Umbilical cord (tissue), 1 donor: ENCODE measurements at regions not wholly inside any gene's neighbourhood (a gene's known extent, or its start where the extent isn't known, plus 50 kb on each side); places are given as distances from the start of the nearest gene placed in this dataset.
A peak's percentile ranks its signal among the peaks of the same experiment; 100 is the strongest.
"Not testable (repeated sequence)": the region's sequence is repeated elsewhere in the genome, so short reads cannot be mapped to it uniquely, and the experiment has no call there.

Source experiments
- DNase-seq: peaks from one replicate; pipeline ENCODE4 v3.0.0-alpha.2; 2015; ENCODE audit warnings: low spot score

GRCh38 chr13:90641884-90642283 lies 705.6 kb upstream of the MIR17HG start:
- no peak for DNase-seq

DNA sequence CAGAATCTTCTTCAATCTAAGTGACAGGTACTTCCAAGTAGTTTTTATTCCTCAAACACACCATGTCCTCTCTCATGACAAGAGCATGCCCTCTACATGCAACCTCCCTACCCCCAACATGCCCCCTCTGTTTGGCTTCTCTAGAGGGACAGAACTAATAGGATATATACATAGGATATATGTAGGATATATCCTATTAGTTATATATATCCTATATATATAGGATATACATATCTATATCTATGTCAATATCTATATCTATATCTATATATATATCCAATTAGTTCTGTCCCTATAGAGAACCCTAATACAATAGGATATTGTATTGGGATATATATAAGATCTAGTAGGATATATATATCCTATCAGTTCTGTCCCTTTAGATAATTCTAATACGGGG lies 701.9 kb upstream of the MIR17HG start:
- no peak for DNase-seq

DNA sequence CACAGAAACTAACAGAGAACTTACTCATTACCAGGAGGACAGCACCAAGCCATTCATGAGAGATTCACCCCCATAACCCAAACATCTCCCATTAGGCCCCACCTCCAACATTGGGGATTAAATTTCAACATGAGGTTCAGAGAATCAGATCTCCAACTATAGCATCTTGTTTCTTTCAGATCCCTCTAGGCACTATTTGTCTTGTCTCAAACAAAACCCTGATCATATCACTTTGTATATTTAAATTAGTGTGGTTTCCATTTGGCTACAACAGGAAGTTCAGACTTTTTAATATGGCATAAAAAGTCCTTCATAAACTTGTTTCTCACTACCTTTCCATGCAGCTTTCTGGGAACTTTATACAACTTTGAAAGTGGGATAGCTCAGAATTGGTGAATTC lies 699.0 kb upstream of the MIR17HG start:
- no peak for DNase-seq

DNA sequence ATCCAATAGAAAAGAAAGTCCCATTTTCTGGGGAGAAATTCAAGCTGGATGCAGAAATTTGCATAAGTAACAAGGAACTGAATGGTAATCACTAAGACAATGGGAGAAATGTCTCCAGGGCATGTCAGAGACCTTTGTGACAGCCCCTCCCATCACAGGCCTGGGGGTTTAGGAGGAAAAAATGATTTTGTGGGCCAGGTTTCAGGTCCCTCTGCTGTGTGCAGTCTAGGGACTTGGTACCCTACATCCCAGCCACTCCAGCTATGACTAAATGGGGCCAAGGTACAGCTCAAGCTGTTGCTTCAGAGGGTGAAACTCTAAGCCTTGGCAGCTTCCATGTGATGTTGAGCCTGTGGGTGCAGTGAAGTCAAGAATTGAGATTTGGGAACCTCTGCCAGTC lies 695.5 kb upstream of the MIR17HG start:
- DNase-seq: no peak

DNA sequence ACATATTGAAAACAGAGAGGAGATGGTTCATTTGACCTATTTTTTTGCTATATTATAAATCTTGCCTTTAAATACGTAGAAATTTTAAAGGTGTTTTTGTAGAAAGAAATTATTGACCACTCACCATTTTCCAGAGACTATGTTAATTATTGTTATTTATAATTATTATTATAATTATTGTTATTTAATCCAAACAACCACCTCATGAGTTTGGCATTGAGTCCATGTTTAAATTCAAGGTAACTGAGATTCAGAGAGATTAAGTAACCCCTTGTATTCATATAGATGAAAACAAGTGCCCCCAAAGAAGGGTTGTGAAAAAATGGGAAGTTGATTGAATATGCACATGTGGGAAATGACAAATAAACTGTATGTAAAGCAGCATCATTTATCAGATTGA lies 692.5 kb upstream of the MIR17HG start:
- DNase-seq: no peak

GRCh38 chr13:90664200-90664599 lies 683.3 kb upstream of the MIR17HG start:
- DNase-seq: not testable (repeated sequence)

DNA sequence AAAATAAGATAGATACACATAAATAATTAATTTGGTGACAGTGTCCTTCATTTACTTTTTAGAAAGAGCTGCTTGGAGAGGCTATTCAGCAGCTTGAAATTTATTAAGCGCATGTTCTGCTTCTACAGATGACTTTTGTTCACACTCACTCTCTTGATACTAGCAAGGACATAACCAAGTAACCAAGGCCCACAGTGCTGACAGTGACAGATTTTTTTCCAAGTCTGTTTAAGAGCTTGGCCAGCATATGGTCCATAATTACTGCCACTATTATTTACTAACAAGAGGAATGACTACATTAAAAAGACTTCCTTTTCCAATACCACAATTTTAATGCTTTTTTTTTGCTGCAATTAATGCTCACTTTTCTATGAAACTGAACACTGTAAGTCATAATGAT lies 673.7 kb upstream of the MIR17HG start:
- DNase-seq: no peak

DNA sequence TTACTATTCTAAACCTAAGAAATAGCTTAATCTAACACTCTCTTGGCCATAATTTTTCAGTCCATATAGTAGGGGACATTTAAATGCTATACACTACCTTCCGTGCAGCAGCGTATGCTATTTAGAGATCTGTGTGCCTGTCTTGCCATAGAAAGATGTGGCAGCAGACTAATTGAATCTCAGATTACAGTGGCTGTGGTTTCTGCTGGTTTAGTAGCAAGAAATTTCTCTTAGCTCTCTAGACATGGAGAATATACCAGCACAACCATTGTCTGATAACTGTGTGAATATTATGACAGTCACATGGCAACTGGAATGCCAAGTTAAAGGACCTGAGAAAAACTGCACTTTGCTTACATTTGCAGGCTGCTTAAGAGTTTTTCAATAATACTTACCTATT lies 672.4 kb upstream of the MIR17HG start:
- no peak for DNase-seq

DNA sequence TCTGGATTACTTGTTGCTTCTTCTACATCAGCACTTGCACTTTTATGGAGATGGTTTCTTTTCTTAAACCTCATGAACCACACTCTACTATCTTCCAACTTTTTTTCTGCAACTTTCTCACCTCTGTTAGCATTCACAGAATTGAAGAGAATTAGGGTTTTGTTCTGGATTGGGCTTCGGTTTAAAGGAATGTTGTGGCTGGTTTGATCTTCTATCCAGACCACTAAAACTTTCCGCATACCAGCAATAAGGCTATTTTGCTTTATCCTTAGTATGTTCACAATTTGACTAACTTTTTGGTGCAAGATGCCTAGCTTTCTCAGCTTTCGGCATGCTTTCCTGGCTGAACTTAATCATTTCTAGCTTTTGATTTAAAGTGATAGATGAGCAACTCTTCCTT lies 666.7 kb upstream of the MIR17HG start:
- DNase-seq: no peak

DNA sequence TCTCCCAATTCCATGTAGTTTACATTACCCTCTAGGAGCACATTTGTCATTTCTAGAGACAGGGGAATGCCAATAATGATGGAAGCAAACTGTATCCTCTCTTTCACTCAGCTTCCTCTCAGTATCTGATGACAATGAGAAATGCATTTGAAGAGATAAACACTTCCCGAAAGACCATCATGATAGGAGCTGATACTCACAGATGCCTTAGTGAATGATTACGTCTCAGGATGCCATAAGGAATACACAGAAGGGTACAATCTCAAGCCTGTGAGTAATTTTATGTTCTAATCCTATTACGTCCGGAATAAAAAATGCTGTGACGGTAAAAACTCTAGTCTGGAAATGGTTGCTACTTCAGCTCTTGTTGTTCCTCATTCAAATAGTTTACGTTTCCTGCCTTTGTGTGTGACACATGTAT lies 663.8 kb upstream of the MIR17HG start:
- DNase-seq: no peak

GRCh38 chr13:90686442-90686841 lies 661.0 kb upstream of the MIR17HG start:
- peak; percentile 5 for DNase-seq

DNA sequence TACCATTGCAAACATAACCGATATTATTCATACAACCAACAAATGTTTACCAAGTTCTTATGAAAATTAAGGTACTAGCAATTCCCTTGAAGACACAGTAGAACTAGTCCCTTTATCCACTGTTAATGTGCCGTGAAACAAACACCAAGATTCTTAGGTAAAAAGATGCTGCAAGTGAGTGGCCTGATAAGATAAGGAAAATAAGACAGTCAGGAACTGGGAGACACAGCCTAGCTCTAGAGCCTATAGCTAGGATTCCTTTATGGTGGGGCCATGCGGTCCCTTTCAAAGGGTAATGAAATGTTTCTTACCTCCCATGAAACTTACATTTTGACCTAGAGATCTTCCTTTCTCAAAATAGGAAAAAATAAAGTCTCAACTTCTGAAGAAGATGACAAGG lies 658.4 kb upstream of the MIR17HG start:
- DNase-seq: no peak

GRCh38 chr13:90690458-90691080 lies 656.9 kb upstream of the MIR17HG start:
- DNase-seq: peak; percentile 55

DNA sequence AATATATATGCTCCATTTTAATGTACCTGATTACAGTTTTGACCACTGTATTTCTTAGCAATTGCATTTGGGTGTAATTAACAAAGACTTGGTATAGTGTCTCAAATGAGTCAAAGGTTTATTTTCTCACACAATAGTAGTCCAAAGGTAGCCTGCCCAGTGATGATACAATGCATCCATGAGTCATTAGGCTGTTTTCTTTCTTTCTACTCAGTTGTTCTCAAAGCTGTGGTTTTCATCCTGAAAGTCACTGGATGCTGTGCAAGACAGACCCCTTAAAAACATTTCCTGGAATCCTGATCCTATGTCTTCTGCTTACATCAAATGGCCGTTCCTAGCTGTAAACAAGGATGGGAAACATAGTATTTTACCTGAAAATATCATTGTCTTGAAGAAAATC lies 651.2 kb upstream of the MIR17HG start:
- DNase-seq: no peak

DNA sequence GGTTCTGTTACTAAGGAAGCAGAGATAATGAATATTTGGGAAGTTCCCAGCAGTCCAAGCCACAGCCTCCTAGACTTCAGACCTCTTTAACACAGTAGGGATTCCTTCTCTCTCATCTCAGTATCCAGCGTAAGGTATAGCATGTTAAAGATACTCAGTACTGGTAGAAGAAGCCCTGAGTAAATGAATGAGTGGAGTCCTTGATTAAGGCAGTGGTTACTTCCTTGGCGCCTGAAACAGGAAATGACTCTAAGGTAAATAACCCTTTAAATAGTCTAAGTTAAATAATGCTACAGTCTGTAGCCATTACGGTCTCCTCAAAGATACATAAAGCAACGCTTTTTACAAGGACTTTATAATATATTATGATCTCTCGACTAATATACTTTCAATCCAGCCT lies 650.8 kb upstream of the MIR17HG start:
- no peak for DNase-seq

GRCh38 chr13:90700340-90700739 lies 647.1 kb upstream of the MIR17HG start:
- no peak for DNase-seq

GRCh38 chr13:90701264-90701663 lies 646.2 kb upstream of the MIR17HG start:
- no peak for DNase-seq

GRCh38 chr13:90702050-90702449 lies 645.4 kb upstream of the MIR17HG start:
- no peak for DNase-seq

DNA sequence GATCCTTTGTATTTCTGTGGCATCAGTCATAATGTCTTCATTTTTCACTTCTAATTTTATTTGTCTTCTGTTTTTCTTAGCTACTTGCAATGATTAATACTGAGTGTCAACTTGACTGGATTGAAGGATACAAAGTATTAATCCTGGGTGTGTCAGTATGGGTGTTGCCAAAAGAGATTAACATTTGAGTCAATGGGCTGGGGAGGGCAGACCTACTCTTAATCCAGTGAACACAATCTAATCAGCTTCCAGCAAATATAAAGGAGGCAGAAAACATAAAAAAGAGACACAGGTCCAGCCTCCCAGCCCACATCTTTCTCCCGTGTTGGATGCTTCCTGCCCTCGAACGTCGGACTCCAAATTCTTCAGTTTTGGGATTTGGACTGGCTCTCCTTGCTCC lies 640.9 kb upstream of the MIR17HG start:
- no peak for DNase-seq

DNA sequence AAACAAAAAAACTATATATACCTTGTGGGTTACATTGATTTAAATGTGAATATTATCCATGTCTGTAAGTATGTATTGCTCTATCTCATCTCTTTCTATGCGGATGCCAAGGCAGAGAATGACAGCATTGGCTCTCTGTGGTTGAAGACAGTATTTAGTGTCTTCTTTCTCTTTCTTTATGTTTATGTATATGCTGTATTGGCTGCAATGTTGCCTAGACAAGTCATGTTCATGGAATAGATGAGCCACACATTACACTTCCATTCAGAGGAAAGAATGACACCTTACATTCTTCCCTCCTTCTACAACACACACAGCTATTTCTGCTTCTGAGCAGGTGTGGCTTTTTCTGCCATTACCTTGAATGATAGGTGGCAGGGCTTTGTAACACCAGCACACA lies 639.4 kb upstream of the MIR17HG start:
- no peak for DNase-seq

- DNase-seq: no peak
Measured at GRCh38 chr13:90709319-90709718, 638.2 kb upstream of the MIR17HG start.

- DNase-seq: no peak
Measured at GRCh38 chr13:90710164-90710759, 637.2 kb upstream of the MIR17HG start.

DNA sequence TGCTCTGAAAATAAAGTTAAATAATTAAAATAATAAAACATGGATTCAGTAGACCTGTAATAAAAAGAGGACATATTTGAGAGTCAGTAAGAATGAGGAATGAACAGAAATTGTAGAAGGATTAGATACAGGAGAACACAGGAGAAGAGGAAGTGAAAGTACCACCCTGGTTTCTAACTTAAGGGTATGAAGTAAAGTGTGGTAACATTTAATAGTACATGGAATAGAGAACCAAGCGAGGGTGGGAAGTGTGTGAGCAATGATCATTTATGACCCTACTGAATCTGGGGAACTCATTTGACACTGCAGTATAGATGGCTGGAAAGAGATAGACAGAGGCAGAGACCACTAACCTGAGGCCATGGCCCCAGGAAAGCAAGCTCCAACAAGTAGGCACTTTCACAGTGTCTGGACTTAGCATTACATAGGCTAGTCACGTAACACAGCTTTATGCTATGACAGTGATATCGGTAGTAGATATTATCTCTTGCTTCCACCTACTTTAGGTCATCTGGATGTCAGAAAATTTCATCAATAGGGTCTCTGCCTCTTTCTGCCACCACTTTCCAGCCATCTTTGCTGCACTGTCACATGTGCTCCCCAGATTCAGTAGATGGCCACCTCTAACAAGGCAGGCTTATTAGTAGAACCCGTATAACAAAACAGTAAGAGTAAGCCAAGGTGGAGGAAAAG lies 633.9 kb upstream of the MIR17HG start:
- no peak for DNase-seq
